Liver (tissue), 3 donors: ENCODE measurements at regions not wholly inside any gene's neighbourhood (a gene's known extent, or its start where the extent isn't known, plus 50 kb on each side); places are given as distances from the start of the nearest gene placed in this dataset.

Experiments
- CTCF ChIP-seq: fragments of 150-350 bp; IDR thresholded peaks from 2 replicates; pipeline ENCODE4 v1.5.1; 2017; ENCODE audit warnings: improper control_type of control experiment, low read depth, low read length; ENCODE audit not compliant: missing input control
- GABPA ChIP-seq, 2 donors: IDR thresholded peaks in 1 of 2; conservative IDR thresholded peaks in 1 of 2; 2 replicates each; pipeline ENCODE4 v1.6.1; 2016; ENCODE audit warnings: antibody characterized with exemption in 2 of 2, mild to moderate bottlenecking in 1 of 2, moderate library complexity in 1 of 2
- JUND ChIP-seq, 2 donors: IDR thresholded peaks; 2 replicates each; pipeline ENCODE4 v1.6.1; 2016; ENCODE audit warnings: antibody characterized with exemption in 2 of 2
- MAX ChIP-seq: IDR thresholded peaks from 2 replicates; pipeline ENCODE4 v1.6.1; 2016; ENCODE audit warnings: antibody characterized with exemption
- RAD21 ChIP-seq, 2 donors: IDR thresholded peaks; 2 replicates each; pipeline ENCODE4 v1.6.1; 2016; ENCODE audit warnings: antibody characterized with exemption in 2 of 2, mild to moderate bottlenecking in 2 of 2
- TAF1 ChIP-seq: conservative IDR thresholded peaks from 2 replicates; pipeline ENCODE4 v1.6.1; 2016; ENCODE audit warnings: antibody characterized with exemption, mild to moderate bottlenecking
- YY1 ChIP-seq: IDR thresholded peaks from 2 replicates; pipeline ENCODE4 v1.6.1; 2016; ENCODE audit warnings: antibody characterized with exemption, mild to moderate bottlenecking
- ZBTB33 ChIP-seq: IDR thresholded peaks from 2 replicates; pipeline ENCODE4 v1.6.1; 2016; ENCODE audit warnings: antibody characterized with exemption
- donor health status: healthy.
- donor health status: healthy.

DNA sequence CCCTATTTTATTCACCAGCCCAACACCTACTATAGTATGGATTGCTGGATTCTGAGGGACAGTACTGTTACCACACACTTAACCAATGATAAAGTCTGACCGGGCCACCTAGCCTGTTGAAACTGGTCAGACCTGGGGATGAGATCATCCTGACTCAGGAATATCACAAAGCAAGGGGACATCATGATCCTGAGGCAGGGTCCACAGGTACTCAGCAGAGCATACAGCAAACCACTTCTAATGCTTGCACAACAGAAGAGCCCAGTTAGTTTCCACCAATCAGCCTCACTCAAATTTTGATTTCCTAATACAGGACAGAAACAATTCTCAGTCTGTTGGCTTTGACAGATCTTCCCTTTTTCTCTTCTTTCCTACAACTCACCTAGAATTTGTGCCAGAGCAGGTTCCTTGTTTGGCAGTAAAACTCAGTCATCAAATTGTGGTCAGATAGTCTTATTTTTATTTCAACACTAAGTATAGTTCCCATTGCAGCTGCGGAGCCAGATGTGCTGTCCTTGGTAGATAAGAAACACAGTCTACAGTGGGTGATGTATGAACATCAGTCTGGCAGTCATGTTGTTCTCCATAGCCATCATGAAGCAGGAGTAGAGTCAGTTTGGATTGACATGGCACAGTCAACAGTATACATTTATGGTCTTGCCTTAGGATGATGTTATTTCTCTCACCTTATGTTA is 90.1 kb upstream of the PRR23C start:
- TF ChIP-seq CTCF, result no peak
- no peak for TF ChIP-seq JUND (IDR thresholded peaks at IDR 0.05)
- no peak for TF ChIP-seq TAF1
- TF ChIP-seq ZBTB33, result no peak
- no peak for TF ChIP-seq YY1
- no peak for TF ChIP-seq GABPA (IDR thresholded peaks at IDR 0.05 in 1 of 2, conservative IDR thresholded peaks at IDR 0.05 in 1 of 2)
- no peak for TF ChIP-seq MAX
- TF ChIP-seq RAD21 (IDR thresholded peaks at IDR 0.05), result no peak
